ENCODE measurements at regions not wholly inside any gene's neighbourhood (a gene's known extent, or its start where the extent isn't known, plus 50 kb on each side); places are given as distances from the start of the nearest gene placed in this dataset.

- Mint-ChIP-seq H3K27me3 (ENCODE audit: low read depth) (no peaks in the 10 kb centered on the region), H3K4me1 (peaks cover 35% of the 10 kb centered on the region)
- no peak for TF ChIP-seq CTCF (IDR thresholded peaks at IDR 0.05; ENCODE audit: unreplicated experiment in 3 of 3)
Observed at GRCh38 chr20:11221046-11221445, 547.2 kb upstream of the JAG1 start.

DNA sequence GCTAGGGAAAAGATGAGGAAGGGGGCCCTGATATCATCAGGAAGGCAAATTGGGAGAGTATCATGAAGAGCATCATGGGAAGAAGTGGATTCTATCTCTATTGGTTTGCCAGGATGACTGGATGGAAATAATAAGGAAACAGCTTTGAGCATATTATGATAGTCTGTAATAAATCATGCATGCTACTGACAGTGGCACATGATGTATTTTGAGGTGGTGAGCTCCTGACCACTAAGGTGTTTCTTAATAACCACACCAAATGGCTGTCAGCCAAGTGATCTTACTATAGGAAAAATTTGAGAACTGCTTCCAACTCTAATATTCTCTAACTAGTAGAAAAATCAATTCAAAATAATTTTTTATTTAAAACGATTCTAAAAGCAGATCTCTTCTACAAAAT lies 548.4 kb upstream of the JAG1 start:
- H3K27me3 Mint-ChIP-seq (ENCODE audit: low read depth), result no peaks in the 10 kb centered on the region
- H3K36me3 Mint-ChIP-seq (ENCODE audit: low read depth), result no peaks in the 10 kb centered on the region
- no peak overlapping the region for H3K4me3 Mint-ChIP-seq
- TF ChIP-seq CTCF (IDR thresholded peaks at IDR 0.05; ENCODE audit: unreplicated experiment in 3 of 3), result no peak
- H3K4me1 Mint-ChIP-seq, result peaks cover 23% of the 10 kb centered on the region
- H3K9me3 Mint-ChIP-seq, result no peaks in the 10 kb centered on the region
- no peak overlapping the region for H3K27ac Mint-ChIP-seq

More at GRCh38 chr20:11221046-11221445, 547.2 kb upstream of the JAG1 start:
- H3K27ac Mint-ChIP-seq, result no peak overlapping the region
- no peak overlapping the region for H3K4me3 Mint-ChIP-seq
- H3K9me3 Mint-ChIP-seq, result no peaks in the 10 kb centered on the region
- H3K36me3 Mint-ChIP-seq (ENCODE audit: low read depth), result no peaks in the 10 kb centered on the region

DNA sequence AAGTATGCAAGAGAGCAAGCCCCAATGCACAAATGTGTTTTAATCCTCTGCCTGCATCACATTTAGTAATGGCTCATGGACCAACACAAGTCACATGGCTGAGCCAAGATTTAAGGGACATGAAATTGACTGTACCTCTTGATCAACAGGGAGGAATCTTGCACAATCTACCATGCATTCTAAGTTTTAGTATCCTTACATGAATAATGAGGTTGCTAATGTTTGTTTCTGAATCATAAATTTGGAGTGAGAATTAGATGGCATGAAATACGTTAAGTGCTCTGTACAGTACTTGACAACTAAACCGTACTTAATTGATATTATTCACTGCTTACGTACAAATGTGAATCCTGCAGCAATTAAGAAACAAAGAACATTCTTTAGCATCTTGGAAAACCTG lies 553.8 kb upstream of the JAG1 start:
- Mint-ChIP-seq H3K27ac (no peak overlapping the region), H3K36me3 (ENCODE audit: low read depth) (no peaks in the 10 kb centered on the region), H3K4me3 (no peak overlapping the region), H3K4me1 (peaks cover 38% of the 10 kb centered on the region), H3K27me3 (ENCODE audit: low read depth) (peaks cover 4% of the 10 kb centered on the region), H3K9me3 (no peaks in the 10 kb centered on the region)
- TF ChIP-seq CTCF (IDR thresholded peaks at IDR 0.05; ENCODE audit: unreplicated experiment in 3 of 3), result no peak

DNA sequence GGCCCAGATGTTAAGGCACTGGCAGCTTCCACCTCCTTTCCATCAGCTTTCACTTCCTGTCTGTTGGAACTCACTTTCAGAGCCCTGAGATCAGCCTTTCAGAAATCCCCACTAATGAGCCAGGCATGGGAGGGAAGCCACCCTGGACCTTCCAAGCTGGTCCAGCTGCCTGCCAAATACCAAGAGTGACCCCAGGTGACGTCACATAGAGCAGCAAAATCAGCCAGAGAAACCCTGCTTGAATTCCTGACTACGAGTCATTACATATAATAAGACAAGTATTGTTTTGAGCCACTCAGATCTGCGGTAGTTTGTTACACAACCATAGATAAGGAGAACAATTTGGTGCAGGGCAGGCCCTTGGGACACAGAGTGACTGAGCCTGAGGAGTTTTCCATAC lies 556.0 kb upstream of the JAG1 start:
- peak overlapping the region; percentile 3 to 56 (median 14) for H3K27ac Mint-ChIP-seq
- H3K4me3 Mint-ChIP-seq, result no peak overlapping the region
- H3K36me3 Mint-ChIP-seq (ENCODE audit: low read depth), result no peaks in the 10 kb centered on the region
- peaks cover 4% of the 10 kb centered on the region for H3K27me3 Mint-ChIP-seq (ENCODE audit: low read depth)
- no peaks in the 10 kb centered on the region for H3K9me3 Mint-ChIP-seq
- no peak for TF ChIP-seq CTCF (IDR thresholded peaks at IDR 0.05; ENCODE audit: unreplicated experiment in 3 of 3)
- H3K4me1 Mint-ChIP-seq, result peaks cover 57% of the 10 kb centered on the region

DNA sequence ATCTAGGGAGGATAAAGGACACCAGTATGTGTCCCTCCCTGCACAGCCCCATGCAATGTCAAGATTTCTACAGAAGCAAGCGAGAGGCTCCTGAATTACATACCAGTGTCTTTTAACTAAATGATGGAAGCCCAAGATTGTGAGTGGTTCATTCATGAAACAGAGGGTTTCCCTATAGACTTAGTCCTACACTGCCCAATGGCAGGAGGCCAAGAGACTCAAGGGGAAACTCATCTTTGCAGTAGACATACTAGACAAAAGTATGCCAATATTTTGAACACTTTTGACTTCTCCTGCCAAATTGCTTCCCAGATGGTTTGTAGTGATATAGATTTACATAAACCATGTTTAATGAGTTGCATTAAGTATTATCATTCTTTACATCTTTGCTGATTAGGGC lies 557.2 kb upstream of the JAG1 start:
- TF ChIP-seq CTCF (IDR thresholded peaks at IDR 0.05; ENCODE audit: unreplicated experiment in 3 of 3), result no peak
- Mint-ChIP-seq H3K4me1 (peaks cover 65% of the 10 kb centered on the region), H3K36me3 (ENCODE audit: low read depth) (no peaks in the 10 kb centered on the region), H3K9me3 (no peaks in the 10 kb centered on the region), H3K4me3 (no peak overlapping the region), H3K27me3 (ENCODE audit: low read depth) (peaks cover 4% of the 10 kb centered on the region), H3K27ac (no peak overlapping the region)

DNA sequence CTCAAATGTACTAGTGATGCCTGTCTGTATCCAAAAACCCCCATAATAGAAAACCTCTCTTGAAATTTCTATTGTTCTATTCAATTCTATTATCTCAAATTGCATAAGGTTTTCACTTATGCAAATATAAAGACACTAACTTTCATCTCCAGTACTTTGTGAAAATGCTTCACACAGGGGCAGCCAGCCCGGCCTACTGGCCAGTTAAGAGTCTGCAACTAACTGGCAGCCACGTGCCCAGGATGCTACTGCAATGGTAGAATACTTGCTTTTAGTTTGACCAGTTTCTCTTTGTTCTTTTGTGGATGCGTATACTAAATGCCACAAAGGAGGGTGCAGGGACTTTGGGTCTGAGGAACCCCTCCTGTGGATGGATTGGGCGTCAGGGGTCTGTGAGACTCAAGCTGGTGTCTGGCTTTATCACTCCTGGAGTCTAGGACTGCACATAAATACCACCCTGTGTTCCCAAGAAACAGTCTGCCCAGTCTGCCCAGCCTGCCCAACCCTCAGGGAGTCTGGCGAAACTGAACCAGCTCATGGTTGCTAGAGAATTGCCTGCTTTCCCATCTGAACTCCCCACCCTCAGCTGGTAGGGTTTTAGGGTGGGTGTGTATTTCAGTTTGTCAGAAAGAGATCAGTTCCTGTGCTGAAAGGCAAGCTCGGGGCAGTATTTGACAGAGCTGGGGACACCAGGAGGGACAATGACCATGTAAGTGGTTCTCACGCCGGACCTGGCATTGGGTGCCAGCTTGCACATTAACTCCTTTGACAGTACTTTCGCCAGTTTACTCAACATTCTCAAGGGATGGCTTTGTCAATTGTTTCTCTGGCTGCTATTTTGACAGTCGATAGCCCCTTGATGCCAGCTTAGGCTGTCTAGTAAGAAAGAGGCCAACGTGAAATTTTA lies 558.2 kb upstream of the JAG1 start:
- Mint-ChIP-seq H3K4me3 (no peak overlapping the region), H3K27ac (peak overlapping the region in 1 of 3 experiments; percentile 25), H3K36me3 (ENCODE audit: low read depth) (no peaks in the 10 kb centered on the region), H3K4me1 (peaks cover 65% of the 10 kb centered on the region), H3K27me3 (ENCODE audit: low read depth) (peaks cover 4% of the 10 kb centered on the region), H3K9me3 (no peaks in the 10 kb centered on the region)
- TF ChIP-seq CTCF (IDR thresholded peaks at IDR 0.05; ENCODE audit: unreplicated experiment in 3 of 3), result no peak

Measured in nephron (organoid).